ENCODE measurements at regions not wholly inside any gene's neighbourhood (a gene's known extent, or its start where the extent isn't known, plus 50 kb on each side); places are given as distances from the start of the nearest gene placed in this dataset.

- H3K36me3 ChIP-seq, result no peaks in the 10 kb centered on the region
- H3K9me3 ChIP-seq, result no peaks in the 10 kb centered on the region
- TF ChIP-seq, protein P1, sequence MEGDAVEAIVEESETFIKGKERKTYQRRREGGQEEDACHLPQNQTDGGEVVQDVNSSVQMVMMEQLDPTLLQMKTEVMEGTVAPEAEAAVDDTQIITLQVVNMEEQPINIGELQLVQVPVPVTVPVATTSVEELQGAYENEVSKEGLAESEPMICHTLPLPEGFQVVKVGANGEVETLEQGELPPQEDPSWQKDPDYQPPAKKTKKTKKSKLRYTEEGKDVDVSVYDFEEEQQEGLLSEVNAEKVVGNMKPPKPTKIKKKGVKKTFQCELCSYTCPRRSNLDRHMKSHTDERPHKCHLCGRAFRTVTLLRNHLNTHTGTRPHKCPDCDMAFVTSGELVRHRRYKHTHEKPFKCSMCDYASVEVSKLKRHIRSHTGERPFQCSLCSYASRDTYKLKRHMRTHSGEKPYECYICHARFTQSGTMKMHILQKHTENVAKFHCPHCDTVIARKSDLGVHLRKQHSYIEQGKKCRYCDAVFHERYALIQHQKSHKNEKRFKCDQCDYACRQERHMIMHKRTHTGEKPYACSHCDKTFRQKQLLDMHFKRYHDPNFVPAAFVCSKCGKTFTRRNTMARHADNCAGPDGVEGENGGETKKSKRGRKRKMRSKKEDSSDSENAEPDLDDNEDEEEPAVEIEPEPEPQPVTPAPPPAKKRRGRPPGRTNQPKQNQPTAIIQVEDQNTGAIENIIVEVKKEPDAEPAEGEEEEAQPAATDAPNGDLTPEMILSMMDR (IDR thresholded peaks at IDR 0.05), result no peak
- no peaks in the 10 kb centered on the region for H3K27me3 ChIP-seq
- H3K4me1 ChIP-seq, result peaks cover 0 to 12% of the 10 kb centered on the region in 2 donors
- DNase-seq (ENCODE audit: low spot score), result no peak
- H3K27ac ChIP-seq, result peak overlapping the region in 1 of 2 donors; percentile 25
- no peak overlapping the region for H3K4me3 ChIP-seq
These were observed 243.2 kb upstream of the GMDS start for GRCh38 chr6:2488578-2488977.

- TF ChIP-seq, protein P1 (IDR thresholded peaks at IDR 0.05), result no peak
- peak overlapping the region; percentile 14 to 75 for H3K27ac ChIP-seq
- no peaks in the 10 kb centered on the region for H3K36me3 ChIP-seq
- no peaks in the 10 kb centered on the region for H3K9me3 ChIP-seq
- no peak for DNase-seq (ENCODE audit: low spot score)
- H3K27me3 ChIP-seq, result no peaks in the 10 kb centered on the region
- peaks cover 0 to 29% of the 10 kb centered on the region in 2 donors for H3K4me1 ChIP-seq
- H3K4me3 ChIP-seq, result no peak overlapping the region
These were observed 239.7 kb upstream of the GMDS start for GRCh38 chr6:2485116-2485515.

GRCh38 chr6:2482773-2483172 is 237.4 kb upstream of the GMDS start:
- no peaks in the 10 kb centered on the region for H3K36me3 ChIP-seq
- H3K4me3 ChIP-seq, result no peak overlapping the region
- TF ChIP-seq, protein P1 (IDR thresholded peaks at IDR 0.05), result no peak
- H3K27me3 ChIP-seq, result no peaks in the 10 kb centered on the region
- H3K27ac ChIP-seq, result no peak overlapping the region
- no peak for DNase-seq (ENCODE audit: low spot score)
- H3K9me3 ChIP-seq, result no peaks in the 10 kb centered on the region
- peaks cover 0 to 51% of the 10 kb centered on the region in 2 donors for H3K4me1 ChIP-seq

DNA sequence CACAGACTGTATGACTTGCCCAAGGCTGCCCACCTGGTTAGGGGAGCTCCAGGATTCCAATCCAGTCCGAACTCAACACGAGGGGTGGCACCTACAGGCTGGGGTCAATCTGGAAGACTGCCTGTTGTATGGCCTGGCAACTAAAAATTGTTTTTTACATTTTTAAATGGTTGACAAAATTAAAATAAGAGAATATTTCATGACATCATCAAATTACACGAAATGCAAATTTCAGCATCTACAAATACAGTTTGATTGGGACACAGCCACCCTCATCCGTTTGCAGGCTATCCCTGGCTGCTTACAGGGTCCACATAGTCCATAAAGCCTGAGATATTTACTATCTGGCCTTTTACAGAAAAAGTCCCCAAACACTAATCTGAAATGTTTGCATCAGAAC is 235.9 kb upstream of the GMDS start:
- no peaks in the 10 kb centered on the region for H3K9me3 ChIP-seq
- no peaks in the 10 kb centered on the region for H3K36me3 ChIP-seq
- DNase-seq (ENCODE audit: low spot score), result no peak
- TF ChIP-seq, protein P1 (IDR thresholded peaks at IDR 0.05), result no peak
- no peaks in the 10 kb centered on the region for H3K27me3 ChIP-seq
- H3K4me1 ChIP-seq, result peaks cover 0 to 46% of the 10 kb centered on the region in 2 donors
- peak overlapping the region; percentile 12 to 25 for H3K4me3 ChIP-seq
- H3K27ac ChIP-seq, result peak overlapping the region; percentile 54 to 85

GRCh38 chr6:2480267-2480966 is 235.0 kb upstream of the GMDS start:
- Histone ChIP-seq H3K4me3 (peak overlapping the region; percentile 12 to 25), H3K4me1 (peaks cover 0 to 41% of the 10 kb centered on the region in 2 donors), H3K27me3 (no peaks in the 10 kb centered on the region), H3K9me3 (no peaks in the 10 kb centered on the region), H3K27ac (peak overlapping the region; percentile 54 to 85), H3K36me3 (no peaks in the 10 kb centered on the region)
- TF ChIP-seq, protein P1 (IDR thresholded peaks at IDR 0.05), result no peak
- DNase-seq (ENCODE audit: low spot score), result no peak

GRCh38 chr6:2478200-2478599 is 232.8 kb upstream of the GMDS start:
- no peak for DNase-seq (ENCODE audit: low spot score)
- peaks cover 0 to 39% of the 10 kb centered on the region in 2 donors for H3K4me1 ChIP-seq
- peak overlapping the region; percentile 58 to 85 for H3K27ac ChIP-seq
- TF ChIP-seq, protein P1 (IDR thresholded peaks at IDR 0.05), result no peak
- no peaks in the 10 kb centered on the region for H3K27me3 ChIP-seq
- H3K36me3 ChIP-seq, result no peaks in the 10 kb centered on the region
- no peaks in the 10 kb centered on the region for H3K9me3 ChIP-seq
- H3K4me3 ChIP-seq, result no peak overlapping the region
